GM10266 (cell line): ENCODE measurements at regions not wholly inside any gene's neighbourhood (a gene's known extent, or its start where the extent isn't known, plus 50 kb on each side); places are given as distances from the start of the nearest gene placed in this dataset.

Experiments used
- DNase-seq: peaks from one replicate; pipeline ENCODE4 v3.0.0; 2012; ENCODE audit errors: extremely low spot score
- CTCF ChIP-seq: IDR thresholded peaks from 2 replicates; pipeline ENCODE4 v1.5.1; 2012; ENCODE audit warnings: mild to moderate bottlenecking, low read depth; ENCODE audit not compliant: control insufficient read depth, insufficient read depth; ENCODE audit errors: missing control alignments

- no peak for DNase-seq
- no peak for TF ChIP-seq CTCF
Measured at GRCh38 chr5:171702135-171702770, 83.4 kb upstream of the SMIM23 start.

GRCh38 chr5:171703146-171703545, 82.5 kb upstream of the SMIM23 start:
- no peak for TF ChIP-seq CTCF
- no peak for DNase-seq

- no peak for TF ChIP-seq CTCF
- DNase-seq = no peak
Measured at GRCh38 chr5:171705036-171705435, 80.6 kb upstream of the SMIM23 start.

GRCh38 chr5:171705830-171706468, 79.7 kb upstream of the SMIM23 start:
- no peak for TF ChIP-seq CTCF

GRCh38 chr5:171706736-171707441, 78.7 kb upstream of the SMIM23 start:
- DNase-seq = no peak
- no peak for TF ChIP-seq CTCF

More at GRCh38 chr5:171705830-171706468, 79.7 kb upstream of the SMIM23 start:
- DNase-seq = no peak

GRCh38 chr5:171707442-171707792, 78.2 kb upstream of the SMIM23 start:
- DNase-seq = no peak
- no peak for TF ChIP-seq CTCF

- no peak for DNase-seq
- no peak for TF ChIP-seq CTCF
Measured at GRCh38 chr5:171709930-171710329, 75.7 kb upstream of the SMIM23 start.
